Psoas muscle (tissue), 7 donors: ENCODE measurements at regions not wholly inside any gene's neighbourhood (a gene's known extent, or its start where the extent isn't known, plus 50 kb on each side); places are given as distances from the start of the nearest gene placed in this dataset.

ENCODE experiments used
- ATAC-seq, 4 donors: fragments of 200-7000 bp; cut with Tn5 transposase; one replicate each; pipeline ENCODE4 v1.9.1; 2020; ENCODE audit warnings: moderate library complexity in 3 of 4, mild to moderate bottlenecking in 2 of 4
- DNase-seq, 2 donors: peaks; one replicate each; pipeline ENCODE4 v3.0.0-alpha.2; 2020
- H3K27ac ChIP-seq: fragments of 200-600 bp; one replicate; pipeline ENCODE4 v1.8.0; 2022
- H3K27me3 ChIP-seq, 3 donors: fragments of 200-600 bp in 1 of 3; one replicate each; pipeline versions ENCODE4 v1.6.1 to v1.8.0; 2013 to 2022; ENCODE audit warnings: low read length in 2 of 3, mild to moderate bottlenecking in 2 of 3, moderate library complexity in 1 of 3; ENCODE audit not compliant: insufficient read depth in 3 of 3
- H3K36me3 ChIP-seq, 2 donors: fragments of 200-600 bp in 1 of 2; one replicate each; pipeline versions ENCODE4 v1.6.1 to v1.8.0; 2013 to 2022; ENCODE audit warnings: low read depth in 1 of 2, mild to moderate bottlenecking in 1 of 2, moderate library complexity in 1 of 2; ENCODE audit not compliant: insufficient read depth in 1 of 2
- H3K4me1 ChIP-seq: fragments of 200-600 bp; one replicate; pipeline ENCODE4 v1.8.0; 2022
- H3K4me3 ChIP-seq: fragments of 200-600 bp; one replicate; pipeline ENCODE4 v1.8.0; 2022; ENCODE audit warnings: mild to moderate bottlenecking
- H3K9me3 ChIP-seq: fragments of 200-600 bp; one replicate; pipeline ENCODE4 v1.8.0; 2022
- CTCF ChIP-seq: fragments of 200-600 bp; IDR thresholded peaks from one replicate; pipeline ENCODE4 v1.8.0; 2022; ENCODE audit warnings: antibody characterized with exemption
- WGBS, 3 donors: extraction: QIAGEN DNeasy Blood & Tissue Kit; methylation state at CpG; one replicate each; pipeline versions ENCODE4 v1.1.6 to v1.1.7; 2013; 5-methylcytosine and 5-hydroxymethylcytosine counted together
- intact Hi-C, 2 donors: fragments of 100-400 bp; cut with DNase I; formaldehyde crosslinking; loops; one replicate each; pipeline versions ENCODE4 v1.11.0 to v1.14.2; 2022
- donor health status: healthy with polysubstance abuse.
- donor health status: DM: no; HTN: no; CAD: no; lungs with moderate emphysema.
- donor health status: Bipolar disorder and iron deficiency.
- donor health status: healthy.
- donor health status: DM: yes; HTN: yes; CAD: no.
- donor health status: DM: no; HTN: no; CAD: no.
- donor health status: DM: yes; HTN: yes; CAD: no.

- peaks cover 0 to 2% (median 0%) of the 10 kb centered on the region in 3 donors for H3K27me3 ChIP-seq
- TF ChIP-seq CTCF, result no peak
- WGBS, 3 donors, result 50 to 60% (median 55%) methylated on average over 6 of the region's 6 CpGs
- intact Hi-C loops, result loop anchor here in 1 of 2 donors (2.0 kb wide), 1 partner anchor 20 kb away; no protein-coding TSS in a partner anchor
- H3K4me1 ChIP-seq, result no peaks in the 10 kb centered on the region
- ATAC-seq (no peak), DNase-seq (no peak)
- no peak overlapping the region for H3K27ac ChIP-seq
- no peaks in the 10 kb centered on the region for H3K9me3 ChIP-seq
- no peak overlapping the region for H3K4me3 ChIP-seq
- H3K36me3 ChIP-seq, result no peaks in the 10 kb centered on the region
Measured at GRCh38 chr15:96728591-96728990, 398.1 kb downstream of the NR2F2 start.

GRCh38 chr15:96732704-96733103 lies 402.2 kb downstream of the NR2F2 start:
- no peak overlapping the region for H3K4me3 ChIP-seq
- H3K27ac ChIP-seq, result no peak overlapping the region
- DNase-seq (no peak), ATAC-seq (no peak)
- H3K27me3 ChIP-seq, result peaks cover 0 to 2% (median 0%) of the 10 kb centered on the region in 3 donors
- intact Hi-C loops, result no loop called here
- no peaks in the 10 kb centered on the region for H3K36me3 ChIP-seq
- 79 to 87% (median 82%) methylated on average over 5 of the region's 5 CpGs for WGBS, 3 donors
- no peaks in the 10 kb centered on the region for H3K4me1 ChIP-seq
- TF ChIP-seq CTCF, result no peak
- H3K9me3 ChIP-seq, result no peaks in the 10 kb centered on the region

DNA sequence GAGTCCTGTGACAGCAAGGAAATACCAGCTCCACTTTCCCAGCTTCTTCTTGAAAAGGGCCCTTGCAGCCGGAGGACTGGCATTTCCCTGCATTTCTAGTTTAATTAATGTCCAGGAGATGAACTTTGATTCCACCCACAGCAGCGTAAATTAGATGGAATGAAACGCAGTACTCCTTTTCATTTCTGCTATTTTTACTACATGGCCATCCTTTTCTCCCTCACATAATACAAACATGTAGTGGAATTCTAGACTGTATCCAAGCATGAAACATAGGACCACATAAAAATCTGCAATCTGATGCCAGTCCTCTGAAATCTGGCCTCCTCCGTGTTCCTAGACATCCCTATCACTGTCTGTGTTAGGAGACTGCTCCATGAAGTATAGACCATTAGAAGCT lies 403.2 kb downstream of the NR2F2 start:
- ATAC-seq (no peak), DNase-seq (no peak)
- no peaks in the 10 kb centered on the region for H3K36me3 ChIP-seq
- H3K9me3 ChIP-seq, result no peaks in the 10 kb centered on the region
- H3K27me3 ChIP-seq, result peaks cover 0 to 2% (median 0%) of the 10 kb centered on the region in 3 donors
- 62 to 65% (median 62%) methylated on average over 4 of the region's 4 CpGs for WGBS, 3 donors
- intact Hi-C loops, result no loop called here
- no peak for TF ChIP-seq CTCF
- H3K27ac ChIP-seq, result no peak overlapping the region
- no peak overlapping the region for H3K4me3 ChIP-seq
- H3K4me1 ChIP-seq, result no peaks in the 10 kb centered on the region

- H3K4me1 ChIP-seq, result no peaks in the 10 kb centered on the region
- ATAC-seq, result no peak
- peaks cover 0 to 2% (median 0%) of the 10 kb centered on the region in 3 donors for H3K27me3 ChIP-seq
- DNase-seq, result no peak
- intact Hi-C loops, result no loop called here
- no peak for TF ChIP-seq CTCF
- no peak overlapping the region for H3K27ac ChIP-seq
- no peaks in the 10 kb centered on the region for H3K9me3 ChIP-seq
- no peak overlapping the region for H3K4me3 ChIP-seq
- H3K36me3 ChIP-seq, result no peaks in the 10 kb centered on the region
- WGBS, 3 donors, result 48 to 71% (median 62%) methylated on average over 2 of the region's 2 CpGs
Measured at GRCh38 chr15:96735632-96736240, 405.2 kb downstream of the NR2F2 start.

GRCh38 chr15:96736384-96736783 lies 405.9 kb downstream of the NR2F2 start:
- Histone ChIP-seq H3K27me3 (no peaks in the 10 kb centered on the region), H3K4me1 (no peaks in the 10 kb centered on the region), H3K27ac (no peak overlapping the region), H3K9me3 (no peaks in the 10 kb centered on the region), H3K36me3 (no peaks in the 10 kb centered on the region), H3K4me3 (no peak overlapping the region)
- ATAC-seq, result no peak
- DNase-seq, result no peak
- WGBS, 3 donors, result 87 to 97% (median 92%) methylated on average over 2 of the region's 2 CpGs
- intact Hi-C loops, result no loop called here
- no peak for TF ChIP-seq CTCF
